A673 (cell line): ENCODE measurements at regions not wholly inside any gene's neighbourhood (a gene's known extent, or its start where the extent isn't known, plus 50 kb on each side); places are given as distances from the start of the nearest gene placed in this dataset.

ENCODE experiments used
- BruUV-seq: library from RNA; stranded (reverse); fragments of 400-500 nt; replicated peaks from 2 replicates; lab custom pipeline; 2021; lab: Mats Ljungman, UMichigan
- CTCF ChIA-PET: fragments of 300-600 bp; sonication (Branson Sonifier 250); formaldehyde crosslinking; loops from one replicate; lab custom pipeline; 2022; ENCODE audit warnings: antibody characterized with exemption; lab: Charles Lee
- POLR2A ChIA-PET: fragments of 300-600 bp; sonication (Branson Sonifier 250); formaldehyde crosslinking; loops from one replicate; lab custom pipeline; 2022; ENCODE audit warnings: antibody characterized with exemption; ENCODE audit not compliant: low non-redundant PET; lab: Charles Lee
- DNase-seq: peaks from one replicate; pipeline ENCODE4 v3.0.0-alpha.2; 2015; ENCODE audit warnings: low spot score
- H3K27ac ChIP-seq: fragments of 200-600 bp; sonication (generic); 2 replicates; pipeline ENCODE4 v1.5.1; 2016; ENCODE audit warnings: mixed run types, low read depth, mild to moderate bottlenecking, mixed read lengths, antibody characterized with exemption, low read length; ENCODE audit not compliant: poor library complexity, severe bottlenecking
- H3K27me3 ChIP-seq: fragments of 200-600 bp; sonication (generic); replicated peaks from 2 replicates; pipeline ENCODE4 v1.6.1; 2017; ENCODE audit warnings: mixed run types, low read depth, mild to moderate bottlenecking, mixed read lengths, antibody characterized with exemption, low read length; ENCODE audit not compliant: insufficient read depth, poor library complexity
- H3K36me3 ChIP-seq: fragments of 200-600 bp; sonication (generic); 2 replicates; pipeline ENCODE4 v1.6.1; 2016; ENCODE audit warnings: mixed run types, mild to moderate bottlenecking, mixed read lengths, antibody characterized with exemption, low read length; ENCODE audit not compliant: insufficient read depth, poor library complexity, severe bottlenecking
- H3K4me1 ChIP-seq: fragments of 200-600 bp; sonication (generic); 2 replicates; pipeline ENCODE4 v1.6.1; 2017; ENCODE audit warnings: mixed run types, mild to moderate bottlenecking, mixed read lengths, antibody characterized with exemption, low read length; ENCODE audit not compliant: insufficient read depth, poor library complexity, severe bottlenecking
- H3K4me3 ChIP-seq: fragments of 200-600 bp; sonication (generic); 2 replicates; pipeline ENCODE4 v1.5.1; 2016; ENCODE audit warnings: low read depth, mixed run types, mild to moderate bottlenecking, mixed read lengths, low read length; ENCODE audit not compliant: poor library complexity, severe bottlenecking
- H3K9me3 ChIP-seq: fragments of 200-600 bp; sonication (generic); 2 replicates; pipeline ENCODE4 v1.6.1; 2016; ENCODE audit warnings: mixed run types, low read depth, mild to moderate bottlenecking, mixed read lengths, antibody characterized with exemption, low read length; ENCODE audit not compliant: poor library complexity, severe bottlenecking
- EZH2 ChIP-seq: fragments of 200-600 bp; sonication (generic); IDR thresholded peaks from 2 replicates; pipeline ENCODE4 v1.6.1; 2017; ENCODE audit warnings: borderline replicate concordance, low read depth, mild to moderate bottlenecking, mixed read lengths, antibody characterized with exemption, low read length; ENCODE audit not compliant: poor library complexity, severe bottlenecking
- intact Hi-C: fragments of 100-400 bp; cut with micrococcal nuclease; formaldehyde crosslinking; loops from one replicate; pipeline ENCODE4 v1.10.0; 2022; ENCODE audit not compliant: unreplicated experiment
- TF ChIP-seq, protein P1 (sequence below): fragments of 300-800, 200-600 bp; sonication (generic); conservative IDR thresholded peaks from 2 replicates; pipeline ENCODE4 v1.5.1; 2017; ENCODE audit warnings: low read depth, mild to moderate bottlenecking, antibody characterized with exemption, low read length, moderate library complexity, mixed read lengths

- no peak for DNase-seq
- Histone ChIP-seq H3K4me1 (peaks cover 25% of the 10 kb centered on the region), H3K27ac (no peak overlapping the region), H3K9me3 (no peaks in the 10 kb centered on the region), H3K36me3 (no peaks in the 10 kb centered on the region), H3K27me3 (no peaks in the 10 kb centered on the region), H3K4me3 (no peak overlapping the region)
- no peak for TF ChIP-seq EZH2
- TF ChIP-seq, protein P1, sequence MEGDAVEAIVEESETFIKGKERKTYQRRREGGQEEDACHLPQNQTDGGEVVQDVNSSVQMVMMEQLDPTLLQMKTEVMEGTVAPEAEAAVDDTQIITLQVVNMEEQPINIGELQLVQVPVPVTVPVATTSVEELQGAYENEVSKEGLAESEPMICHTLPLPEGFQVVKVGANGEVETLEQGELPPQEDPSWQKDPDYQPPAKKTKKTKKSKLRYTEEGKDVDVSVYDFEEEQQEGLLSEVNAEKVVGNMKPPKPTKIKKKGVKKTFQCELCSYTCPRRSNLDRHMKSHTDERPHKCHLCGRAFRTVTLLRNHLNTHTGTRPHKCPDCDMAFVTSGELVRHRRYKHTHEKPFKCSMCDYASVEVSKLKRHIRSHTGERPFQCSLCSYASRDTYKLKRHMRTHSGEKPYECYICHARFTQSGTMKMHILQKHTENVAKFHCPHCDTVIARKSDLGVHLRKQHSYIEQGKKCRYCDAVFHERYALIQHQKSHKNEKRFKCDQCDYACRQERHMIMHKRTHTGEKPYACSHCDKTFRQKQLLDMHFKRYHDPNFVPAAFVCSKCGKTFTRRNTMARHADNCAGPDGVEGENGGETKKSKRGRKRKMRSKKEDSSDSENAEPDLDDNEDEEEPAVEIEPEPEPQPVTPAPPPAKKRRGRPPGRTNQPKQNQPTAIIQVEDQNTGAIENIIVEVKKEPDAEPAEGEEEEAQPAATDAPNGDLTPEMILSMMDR = no peak
- POLR2A ChIA-PET = no interaction called here
- intact Hi-C loops = loop anchor here (2.0 to 10.0 kb wide), 4 partner anchors 139 to 1385 kb away; no protein-coding TSS in a partner anchor
- no TSS peak for BruUV-seq
- CTCF ChIA-PET = no interaction called here
Observed at GRCh38 chr1:78829644-78830043, 176.9 kb downstream of the ADGRL4 start.

DNA sequence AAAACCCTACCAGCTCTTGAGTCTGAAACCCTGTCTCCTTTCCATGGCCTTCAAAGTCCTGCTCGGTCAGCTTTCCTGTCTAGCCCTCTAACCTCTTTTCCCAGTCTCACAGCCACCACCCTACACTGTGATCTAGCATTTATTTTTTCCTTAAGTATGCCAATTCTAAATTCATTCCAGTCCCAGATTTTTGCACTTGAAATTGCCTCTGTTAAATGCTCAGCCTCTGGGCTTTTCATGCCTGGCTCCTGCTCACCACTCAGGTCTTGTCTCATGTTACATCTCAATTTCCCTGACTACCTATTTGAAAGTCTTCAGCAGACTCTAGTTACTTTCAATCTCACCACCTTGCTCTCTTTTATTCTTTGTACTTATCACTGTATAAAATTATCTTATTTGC is 176.2 kb downstream of the ADGRL4 start:
- Histone ChIP-seq H3K36me3 (no peaks in the 10 kb centered on the region), H3K27ac (no peak overlapping the region), H3K27me3 (no peaks in the 10 kb centered on the region), H3K9me3 (no peaks in the 10 kb centered on the region), H3K4me1 (peaks cover 25% of the 10 kb centered on the region), H3K4me3 (no peak overlapping the region)
- no TSS peak for BruUV-seq
- DNase-seq = no peak
- CTCF ChIA-PET = no interaction called here
- POLR2A ChIA-PET = no interaction called here
- intact Hi-C loops = loop anchor here (2.0 to 10.0 kb wide), 4 partner anchors 140 to 1384 kb away; no protein-coding TSS in a partner anchor
- TF ChIP-seq, protein P1 = no peak
- no peak for TF ChIP-seq EZH2

GRCh38 chr1:78831731-78832360 is 174.7 kb downstream of the ADGRL4 start:
- no TSS peak for BruUV-seq
- Histone ChIP-seq H3K27ac (no peak overlapping the region), H3K4me3 (no peak overlapping the region), H3K4me1 (peaks cover 25% of the 10 kb centered on the region), H3K27me3 (no peaks in the 10 kb centered on the region), H3K36me3 (no peaks in the 10 kb centered on the region), H3K9me3 (no peaks in the 10 kb centered on the region)
- ChIA-PET CTCF (no interaction called here), POLR2A (no interaction called here)
- peak; percentile 80 for DNase-seq
- intact Hi-C loops = loop anchor here (2.0 to 10.0 kb wide), 4 partner anchors 141 to 1383 kb away; no protein-coding TSS in a partner anchor
- TF ChIP-seq EZH2 = no peak
- TF ChIP-seq, protein P1 = no peak
